Osteocyte (in vitro differentiated cells): ENCODE measurements at regions not wholly inside any gene's neighbourhood (a gene's known extent, or its start where the extent isn't known, plus 50 kb on each side); places are given as distances from the start of the nearest gene placed in this dataset.
A peak's percentile ranks its signal among the peaks of the same experiment; 100 is the strongest.

ENCODE experiments used
- DNase-seq: peaks from one replicate; pipeline ENCODE4 v3.0.0; 2021; ENCODE audit warnings: mixed read lengths; ENCODE audit not compliant: unreplicated experiment; ENCODE audit errors: extremely low spot score
- H3K27ac Mint-ChIP-seq: one replicate; pipeline ENCODE4 v1.8.0; 2021; ENCODE audit warnings: mild to moderate bottlenecking, mixed read lengths; ENCODE audit not compliant: unreplicated experiment
- H3K27me3 Mint-ChIP-seq: one replicate; pipeline ENCODE4 v1.8.0; 2021; ENCODE audit warnings: mixed read lengths; ENCODE audit not compliant: unreplicated experiment
- H3K36me3 Mint-ChIP-seq: one replicate; pipeline ENCODE4 v1.8.0; 2021; ENCODE audit warnings: mixed read lengths; ENCODE audit not compliant: unreplicated experiment
- H3K4me1 Mint-ChIP-seq: one replicate; pipeline ENCODE4 v1.8.0; 2021; ENCODE audit warnings: mixed read lengths; ENCODE audit not compliant: unreplicated experiment
- H3K4me3 Mint-ChIP-seq: one replicate; pipeline ENCODE4 v1.8.0; 2021; ENCODE audit warnings: mild to moderate bottlenecking, moderate library complexity, mixed read lengths; ENCODE audit not compliant: unreplicated experiment
- H3K9me3 Mint-ChIP-seq: one replicate; pipeline ENCODE4 v1.8.0; 2021; ENCODE audit warnings: mixed read lengths; ENCODE audit not compliant: unreplicated experiment
- CTCF ChIP-seq: fragments of 200-600 bp; sonication (generic); IDR thresholded peaks from 2 replicates; pipeline ENCODE4 v1.5.0; 2021; ENCODE audit warnings: antibody characterized with exemption, mild to moderate bottlenecking, moderate library complexity

DNA sequence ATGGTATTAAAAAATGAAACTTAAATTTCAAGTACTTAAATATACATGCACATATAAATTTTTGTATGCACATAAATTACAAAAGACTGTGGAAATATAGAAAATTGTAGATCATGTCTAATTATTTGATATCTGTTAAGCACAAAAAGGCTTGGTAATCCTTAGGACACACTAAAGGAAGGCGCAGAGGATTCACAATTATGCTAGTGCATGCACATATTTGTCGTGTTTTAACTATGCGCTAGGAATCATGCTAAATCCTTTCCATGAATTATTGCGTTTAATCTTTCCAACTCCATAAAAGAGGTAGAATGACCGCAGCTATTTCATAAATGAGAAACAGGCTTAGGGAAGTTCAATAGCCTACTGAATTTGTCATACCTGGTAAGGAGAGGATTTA lies 244.1 kb upstream of the ITGA1 start:
- Mint-ChIP-seq H3K4me3 (no peak overlapping the region), H3K4me1 (no peaks in the 10 kb centered on the region), H3K9me3 (no peaks in the 10 kb centered on the region), H3K27me3 (peaks cover 12% of the 10 kb centered on the region), H3K36me3 (no peaks in the 10 kb centered on the region), H3K27ac (no peak overlapping the region)
- DNase-seq, result no peak
- no peak for TF ChIP-seq CTCF

- Mint-ChIP-seq H3K36me3 (no peaks in the 10 kb centered on the region), H3K4me1 (no peaks in the 10 kb centered on the region), H3K27me3 (peaks cover 12% of the 10 kb centered on the region), H3K9me3 (no peaks in the 10 kb centered on the region), H3K4me3 (no peak overlapping the region), H3K27ac (no peak overlapping the region)
- no peak for TF ChIP-seq CTCF
- no peak for DNase-seq
Observed at GRCh38 chr5:52544738-52545137, 243.0 kb upstream of the ITGA1 start.

GRCh38 chr5:52554293-52554692 lies 233.4 kb upstream of the ITGA1 start:
- H3K27me3 Mint-ChIP-seq, result peaks cover 24% of the 10 kb centered on the region
- H3K27ac Mint-ChIP-seq, result no peak overlapping the region
- no peak for TF ChIP-seq CTCF
- H3K36me3 Mint-ChIP-seq, result no peaks in the 10 kb centered on the region
- H3K4me3 Mint-ChIP-seq, result no peak overlapping the region
- DNase-seq, result no peak
- no peaks in the 10 kb centered on the region for H3K9me3 Mint-ChIP-seq
- no peaks in the 10 kb centered on the region for H3K4me1 Mint-ChIP-seq

- TF ChIP-seq CTCF, result peak; percentile 31
- no peak overlapping the region for H3K4me3 Mint-ChIP-seq
- H3K4me1 Mint-ChIP-seq, result no peaks in the 10 kb centered on the region
- no peaks in the 10 kb centered on the region for H3K36me3 Mint-ChIP-seq
- H3K27me3 Mint-ChIP-seq, result peaks cover 25% of the 10 kb centered on the region
- no peaks in the 10 kb centered on the region for H3K9me3 Mint-ChIP-seq
- no peak for DNase-seq
- H3K27ac Mint-ChIP-seq, result no peak overlapping the region
Observed at GRCh38 chr5:52560366-52560765, 227.3 kb upstream of the ITGA1 start.

DNA sequence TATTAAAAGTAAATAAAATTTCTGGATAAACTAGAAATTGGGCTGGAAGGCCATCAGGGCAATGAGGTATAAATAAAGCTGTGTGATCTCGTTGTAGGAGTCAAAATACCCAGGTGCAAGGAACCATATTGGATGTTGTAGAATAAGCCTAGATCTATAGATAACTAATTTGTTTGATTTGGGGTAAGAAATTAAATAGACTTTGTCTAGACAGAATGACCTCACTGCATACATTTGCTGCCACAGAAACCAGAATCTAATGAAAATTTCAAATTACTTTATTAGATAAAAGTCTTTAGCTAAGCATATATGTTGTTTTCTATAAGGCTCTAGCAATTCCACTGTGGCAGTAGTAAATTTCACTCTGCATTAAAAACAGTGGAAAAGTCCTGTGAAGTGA lies 225.2 kb upstream of the ITGA1 start:
- H3K4me1 Mint-ChIP-seq, result no peaks in the 10 kb centered on the region
- no peaks in the 10 kb centered on the region for H3K36me3 Mint-ChIP-seq

More for the DNA sequence above, 225.2 kb upstream of the ITGA1 start:
- Mint-ChIP-seq H3K27me3 (peaks cover 18% of the 10 kb centered on the region), H3K27ac (no peak overlapping the region), H3K9me3 (no peaks in the 10 kb centered on the region), H3K4me3 (no peak overlapping the region)
- no peak for DNase-seq
- no peak for TF ChIP-seq CTCF
